ENCODE measurements at regions not wholly inside any gene's neighbourhood (a gene's known extent, or its start where the extent isn't known, plus 50 kb on each side); places are given as distances from the start of the nearest gene placed in this dataset.

GRCh38 chr5:133794771-133795415 lies 173.5 kb downstream of the C5orf15 start:
- ChIA-PET CTCF (interaction anchor here (0.6 to 0.7 kb wide), 2 partner anchors 122 to 155 kb away, joined by 3 read pairs; no protein-coding TSS in a partner anchor), POLR2A (no interaction called here)
- H3K9me3 Mint-ChIP-seq (ENCODE audit: low read depth) = no peaks in the 10 kb centered on the region
- H3K36me3 Mint-ChIP-seq (ENCODE audit: low read depth) = no peaks in the 10 kb centered on the region
- H3K27me3 Mint-ChIP-seq = peaks cover 2% of the 10 kb centered on the region
- intact Hi-C loops (cut with DNase I, micrococcal nuclease) = no loop called here
- no peak for ATAC-seq
- H3K27ac Mint-ChIP-seq = no peak overlapping the region
- DNase-seq = no peak
- no peaks in the 10 kb centered on the region for H3K4me1 Mint-ChIP-seq
- no peak overlapping the region for H3K4me3 Mint-ChIP-seq

GRCh38 chr5:133793756-133794465 lies 174.5 kb downstream of the C5orf15 start:
- Mint-ChIP-seq H3K4me3 (no peak overlapping the region), H3K27ac (no peak overlapping the region), H3K9me3 (ENCODE audit: low read depth) (no peaks in the 10 kb centered on the region), H3K36me3 (ENCODE audit: low read depth) (no peaks in the 10 kb centered on the region), H3K4me1 (no peaks in the 10 kb centered on the region), H3K27me3 (peaks cover 2% of the 10 kb centered on the region)
- ChIA-PET POLR2A (no interaction called here), CTCF (interaction anchor here (0.7 kb wide), 1 partner anchor 156 kb away, joined by 3 read pairs; no protein-coding TSS in a partner anchor)
- ATAC-seq (no peak), DNase-seq (no peak)
- intact Hi-C loops (cut with DNase I, micrococcal nuclease) = no loop called here

GRCh38 chr5:133792655-133793054 lies 175.8 kb downstream of the C5orf15 start:
- Mint-ChIP-seq H3K27me3 (no peaks in the 10 kb centered on the region), H3K4me3 (no peak overlapping the region), H3K36me3 (ENCODE audit: low read depth) (no peaks in the 10 kb centered on the region), H3K27ac (no peak overlapping the region), H3K4me1 (no peaks in the 10 kb centered on the region), H3K9me3 (ENCODE audit: low read depth) (no peaks in the 10 kb centered on the region)
- DNase-seq (no peak), ATAC-seq (no peak)
- ChIA-PET CTCF (no interaction called here), POLR2A (no interaction called here)
- intact Hi-C loops (cut with DNase I, micrococcal nuclease) = no loop called here

GRCh38 chr5:133792024-133792423 lies 176.4 kb downstream of the C5orf15 start:
- H3K9me3 Mint-ChIP-seq (ENCODE audit: low read depth) = no peaks in the 10 kb centered on the region
- intact Hi-C loops (cut with DNase I, micrococcal nuclease) = no loop called here
- H3K4me3 Mint-ChIP-seq = no peak overlapping the region
- ChIA-PET POLR2A (no interaction called here), CTCF (no interaction called here)
- H3K27ac Mint-ChIP-seq = no peak overlapping the region
- no peaks in the 10 kb centered on the region for H3K4me1 Mint-ChIP-seq
- no peaks in the 10 kb centered on the region for H3K36me3 Mint-ChIP-seq (ENCODE audit: low read depth)
- H3K27me3 Mint-ChIP-seq = no peaks in the 10 kb centered on the region
- ATAC-seq (no peak), DNase-seq (no peak)

- no peaks in the 10 kb centered on the region for H3K4me1 Mint-ChIP-seq
- CTCF ChIA-PET = no interaction called here
- H3K27ac Mint-ChIP-seq = no peak overlapping the region
- POLR2A ChIA-PET = no interaction called here
- H3K9me3 Mint-ChIP-seq (ENCODE audit: low read depth) = no peaks in the 10 kb centered on the region
- ATAC-seq = no peak
- no peak overlapping the region for H3K4me3 Mint-ChIP-seq
- intact Hi-C loops (cut with DNase I, micrococcal nuclease) = no loop called here
- no peak for DNase-seq
- no peaks in the 10 kb centered on the region for H3K27me3 Mint-ChIP-seq
- no peaks in the 10 kb centered on the region for H3K36me3 Mint-ChIP-seq (ENCODE audit: low read depth)
Measured at GRCh38 chr5:133790898-133791297, 177.5 kb downstream of the C5orf15 start.

- CTCF ChIA-PET = no interaction called here
- intact Hi-C loops (cut with DNase I, micrococcal nuclease) = no loop called here
- H3K4me1 Mint-ChIP-seq = no peaks in the 10 kb centered on the region
- ATAC-seq (no peak), DNase-seq (no peak)
- POLR2A ChIA-PET = no interaction called here
- H3K27ac Mint-ChIP-seq = no peak overlapping the region
- no peaks in the 10 kb centered on the region for H3K27me3 Mint-ChIP-seq
- no peak overlapping the region for H3K4me3 Mint-ChIP-seq
- peaks cover 2% of the 10 kb centered on the region for H3K9me3 Mint-ChIP-seq (ENCODE audit: low read depth)
- no peaks in the 10 kb centered on the region for H3K36me3 Mint-ChIP-seq (ENCODE audit: low read depth)
Measured at GRCh38 chr5:133789428-133789827, 177.1 kb upstream of the FSTL4 start.

GRCh38 chr5:133788121-133788520 lies 175.8 kb upstream of the FSTL4 start:
- no peaks in the 10 kb centered on the region for H3K27me3 Mint-ChIP-seq
- ChIA-PET POLR2A (no interaction called here), CTCF (no interaction called here)
- ATAC-seq (no peak), DNase-seq (no peak)
- no peaks in the 10 kb centered on the region for H3K4me1 Mint-ChIP-seq
- no peaks in the 10 kb centered on the region for H3K36me3 Mint-ChIP-seq (ENCODE audit: low read depth)
- intact Hi-C loops (cut with DNase I, micrococcal nuclease) = no loop called here
- no peak overlapping the region for H3K27ac Mint-ChIP-seq
- no peak overlapping the region for H3K4me3 Mint-ChIP-seq
- H3K9me3 Mint-ChIP-seq (ENCODE audit: low read depth) = peaks cover 2% of the 10 kb centered on the region

- H3K4me3 Mint-ChIP-seq = no peak overlapping the region
- ATAC-seq (no peak), DNase-seq (no peak)
- no peak overlapping the region for H3K27ac Mint-ChIP-seq
- no peaks in the 10 kb centered on the region for H3K27me3 Mint-ChIP-seq
- CTCF ChIA-PET = no interaction called here
- no peaks in the 10 kb centered on the region for H3K4me1 Mint-ChIP-seq
- peaks cover 2% of the 10 kb centered on the region for H3K9me3 Mint-ChIP-seq (ENCODE audit: low read depth)
- H3K36me3 Mint-ChIP-seq (ENCODE audit: low read depth) = no peaks in the 10 kb centered on the region
- POLR2A ChIA-PET = no interaction called here
- intact Hi-C loops (cut with DNase I, micrococcal nuclease) = no loop called here
Measured at GRCh38 chr5:133786420-133786819, 174.1 kb upstream of the FSTL4 start.

- Mint-ChIP-seq H3K4me1 (no peaks in the 10 kb centered on the region), H3K27me3 (no peaks in the 10 kb centered on the region), H3K36me3 (ENCODE audit: low read depth) (no peaks in the 10 kb centered on the region), H3K27ac (no peak overlapping the region), H3K4me3 (no peak overlapping the region), H3K9me3 (ENCODE audit: low read depth) (peaks cover 2% of the 10 kb centered on the region)
- ChIA-PET POLR2A (no interaction called here), CTCF (no interaction called here)
- intact Hi-C loops (cut with DNase I, micrococcal nuclease) = no loop called here
- ATAC-seq = no peak
- no peak for DNase-seq
Measured at GRCh38 chr5:133785182-133785581, 172.8 kb upstream of the FSTL4 start.

- Mint-ChIP-seq H3K4me3 (no peak overlapping the region), H3K27ac (no peak overlapping the region), H3K27me3 (no peaks in the 10 kb centered on the region), H3K4me1 (no peaks in the 10 kb centered on the region), H3K36me3 (ENCODE audit: low read depth) (no peaks in the 10 kb centered on the region), H3K9me3 (ENCODE audit: low read depth) (peaks cover 2% of the 10 kb centered on the region)
- ChIA-PET POLR2A (no interaction called here), CTCF (no interaction called here)
- peak; percentile 12 for ATAC-seq
- DNase-seq = peak; percentile 25
- intact Hi-C loops (cut with DNase I, micrococcal nuclease) = no loop called here
Measured at GRCh38 chr5:133783481-133783880, 171.1 kb upstream of the FSTL4 start.

- H3K27me3 Mint-ChIP-seq = no peaks in the 10 kb centered on the region
- DNase-seq = no peak
- ATAC-seq = no peak
- H3K9me3 Mint-ChIP-seq (ENCODE audit: low read depth) = peaks cover 2% of the 10 kb centered on the region
- no peak overlapping the region for H3K4me3 Mint-ChIP-seq
- no peaks in the 10 kb centered on the region for H3K4me1 Mint-ChIP-seq
- no peaks in the 10 kb centered on the region for H3K36me3 Mint-ChIP-seq (ENCODE audit: low read depth)
- POLR2A ChIA-PET = no interaction called here
- CTCF ChIA-PET = no interaction called here
- intact Hi-C loops (cut with DNase I, micrococcal nuclease) = no loop called here
- no peak overlapping the region for H3K27ac Mint-ChIP-seq
Measured at GRCh38 chr5:133782736-133783135, 170.4 kb upstream of the FSTL4 start.

- POLR2A ChIA-PET = no interaction called here
- Mint-ChIP-seq H3K4me1 (no peaks in the 10 kb centered on the region), H3K27me3 (no peaks in the 10 kb centered on the region), H3K4me3 (no peak overlapping the region), H3K9me3 (ENCODE audit: low read depth) (peaks cover 2% of the 10 kb centered on the region), H3K27ac (no peak overlapping the region), H3K36me3 (ENCODE audit: low read depth) (no peaks in the 10 kb centered on the region)
- no peak for ATAC-seq
- CTCF ChIA-PET = no interaction called here
- intact Hi-C loops (cut with DNase I, micrococcal nuclease) = no loop called here
- DNase-seq = no peak
Measured at GRCh38 chr5:133781436-133782225, 169.3 kb upstream of the FSTL4 start.
